ENCODE measurements at regions not wholly inside any gene's neighbourhood (a gene's known extent, or its start where the extent isn't known, plus 50 kb on each side); places are given as distances from the start of the nearest gene placed in this dataset.
"Not testable (repeated sequence)": the region's sequence is repeated elsewhere in the genome, so short reads cannot be mapped to it uniquely, and the experiment has no call there.

- no peaks in the 10 kb centered on the region for H3K9me3 ChIP-seq (ENCODE audit: low read depth, low read length)
- H3K4me3 ChIP-seq (ENCODE audit: low read length): no peak overlapping the region
- no peaks in the 10 kb centered on the region for H3K4me1 ChIP-seq (ENCODE audit: insufficient read depth, low read length)
- no peaks in the 10 kb centered on the region for H3K27me3 ChIP-seq (ENCODE audit: insufficient read depth, low read length)
Measured at GRCh38 chr15:62498712-62499111, 333.6 kb upstream of the C2CD4B start.

DNA sequence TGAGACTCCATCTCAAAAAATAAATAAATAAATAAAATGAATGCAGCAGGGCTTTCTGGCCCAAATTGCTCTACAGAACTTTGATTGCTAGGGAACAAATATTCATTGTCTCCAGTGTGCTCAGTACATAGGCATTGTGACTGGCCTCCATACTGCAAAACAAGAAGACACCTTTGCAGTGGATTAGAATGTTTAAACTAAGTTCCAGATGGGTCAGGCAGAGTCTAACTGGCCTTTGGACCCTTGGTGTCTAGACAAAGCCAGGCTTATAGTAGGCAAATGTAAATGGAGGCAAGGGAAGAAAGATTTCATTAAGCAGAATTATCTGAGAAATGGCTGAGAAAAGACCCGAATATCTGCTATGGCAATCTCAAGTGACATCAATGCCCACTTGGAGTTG, 335.2 kb upstream of the C2CD4B start:
- H3K4me3 ChIP-seq (ENCODE audit: low read length): no peak overlapping the region
- H3K27me3 ChIP-seq (ENCODE audit: insufficient read depth, low read length): no peaks in the 10 kb centered on the region
- no peaks in the 10 kb centered on the region for H3K9me3 ChIP-seq (ENCODE audit: low read depth, low read length)
- no peaks in the 10 kb centered on the region for H3K4me1 ChIP-seq (ENCODE audit: insufficient read depth, low read length)

GRCh38 chr15:62502451-62502850, 337.4 kb upstream of the C2CD4B start:
- Histone ChIP-seq H3K27me3 (ENCODE audit: insufficient read depth, low read length) (no peaks in the 10 kb centered on the region), H3K9me3 (ENCODE audit: low read depth, low read length) (no peaks in the 10 kb centered on the region), H3K4me1 (ENCODE audit: insufficient read depth, low read length) (no peaks in the 10 kb centered on the region), H3K4me3 (ENCODE audit: low read length) (no peak overlapping the region)

- Histone ChIP-seq H3K9me3 (ENCODE audit: low read depth, low read length) (no peaks in the 10 kb centered on the region), H3K4me1 (ENCODE audit: insufficient read depth, low read length) (no peaks in the 10 kb centered on the region), H3K27me3 (ENCODE audit: insufficient read depth, low read length) (no peaks in the 10 kb centered on the region), H3K4me3 (ENCODE audit: low read length) (no peak overlapping the region)
Measured at GRCh38 chr15:62503451-62503850, 338.4 kb upstream of the C2CD4B start.

- Histone ChIP-seq H3K27me3 (ENCODE audit: insufficient read depth, low read length) (no peaks in the 10 kb centered on the region), H3K9me3 (ENCODE audit: low read depth, low read length) (no peaks in the 10 kb centered on the region), H3K4me1 (ENCODE audit: insufficient read depth, low read length) (no peaks in the 10 kb centered on the region), H3K4me3 (ENCODE audit: low read length) (no peak overlapping the region)
Measured at GRCh38 chr15:62505762-62506161, 340.7 kb upstream of the C2CD4B start.

- H3K4me3 ChIP-seq (ENCODE audit: low read length): no peak overlapping the region
- no peaks in the 10 kb centered on the region for H3K9me3 ChIP-seq (ENCODE audit: low read depth, low read length)
- no peaks in the 10 kb centered on the region for H3K27me3 ChIP-seq (ENCODE audit: insufficient read depth, low read length)
- H3K4me1 ChIP-seq (ENCODE audit: insufficient read depth, low read length): no peaks in the 10 kb centered on the region
Measured at GRCh38 chr15:62506217-62506805, 341.2 kb upstream of the C2CD4B start.

DNA sequence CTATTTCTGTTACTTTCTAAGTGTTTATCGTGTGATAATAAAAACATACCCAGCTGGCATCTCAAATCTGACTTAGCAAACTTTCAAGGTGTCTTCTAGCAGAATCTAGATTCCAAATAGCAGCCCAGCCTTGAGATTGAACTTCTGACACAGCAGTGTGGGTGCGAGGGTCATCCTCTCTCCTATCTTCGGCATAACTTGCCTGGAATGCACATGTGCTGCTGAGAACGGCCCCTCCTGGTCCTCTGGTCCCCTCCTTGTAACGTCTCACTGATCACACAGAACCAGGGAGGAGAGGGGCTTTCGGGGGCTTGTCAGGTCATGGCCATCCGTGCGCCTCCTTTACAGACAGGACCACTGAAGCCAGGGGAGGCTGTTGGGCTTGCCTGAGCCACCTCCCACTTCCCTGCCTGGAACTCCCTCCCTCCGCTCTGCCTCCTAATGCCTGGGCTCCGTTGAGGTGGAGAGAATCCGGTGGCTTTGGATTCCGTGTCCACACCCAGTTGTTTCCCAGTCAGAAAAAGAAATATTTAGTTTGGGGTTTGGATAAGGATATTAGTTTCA, 344.4 kb upstream of the C2CD4B start:
- H3K4me1 ChIP-seq (ENCODE audit: insufficient read depth, low read length): no peaks in the 10 kb centered on the region
- H3K27me3 ChIP-seq (ENCODE audit: insufficient read depth, low read length): no peaks in the 10 kb centered on the region

DNA sequence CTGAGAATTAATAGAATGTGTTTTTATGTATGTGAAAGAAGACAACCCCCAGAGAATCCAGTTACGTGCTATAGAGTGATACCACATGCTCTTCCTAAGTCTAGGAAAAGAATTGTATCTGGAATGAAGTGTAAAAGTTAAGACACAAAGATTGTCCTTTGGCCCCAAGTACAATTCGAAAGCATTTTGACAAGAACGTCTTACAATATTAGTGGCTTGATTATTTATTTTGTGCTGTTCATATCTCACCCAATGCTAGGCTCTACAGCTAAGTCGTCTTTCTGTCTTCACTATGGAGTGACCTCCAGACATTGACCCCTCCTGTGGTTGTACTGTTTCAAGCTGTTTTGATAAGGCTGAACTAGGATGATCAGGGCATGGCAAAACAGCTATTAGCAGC, 345.7 kb upstream of the C2CD4B start:
- no peaks in the 10 kb centered on the region for H3K4me1 ChIP-seq (ENCODE audit: insufficient read depth, low read length)
- no peaks in the 10 kb centered on the region for H3K27me3 ChIP-seq (ENCODE audit: insufficient read depth, low read length)
- no peaks in the 10 kb centered on the region for H3K9me3 ChIP-seq (ENCODE audit: low read depth, low read length)
- H3K4me3 ChIP-seq (ENCODE audit: low read length): no peak overlapping the region

More for the DNA sequence above, 344.4 kb upstream of the C2CD4B start:
- no peaks in the 10 kb centered on the region for H3K9me3 ChIP-seq (ENCODE audit: low read depth, low read length)
- no peak overlapping the region for H3K4me3 ChIP-seq (ENCODE audit: low read length)

GRCh38 chr15:62512904-62513303, 347.8 kb upstream of the C2CD4B start:
- Histone ChIP-seq H3K9me3 (ENCODE audit: low read depth, low read length) (no peaks in the 10 kb centered on the region), H3K27me3 (ENCODE audit: insufficient read depth, low read length) (no peaks in the 10 kb centered on the region), H3K4me3 (ENCODE audit: low read length) (no peak overlapping the region), H3K4me1 (ENCODE audit: insufficient read depth, low read length) (no peaks in the 10 kb centered on the region)

DNA sequence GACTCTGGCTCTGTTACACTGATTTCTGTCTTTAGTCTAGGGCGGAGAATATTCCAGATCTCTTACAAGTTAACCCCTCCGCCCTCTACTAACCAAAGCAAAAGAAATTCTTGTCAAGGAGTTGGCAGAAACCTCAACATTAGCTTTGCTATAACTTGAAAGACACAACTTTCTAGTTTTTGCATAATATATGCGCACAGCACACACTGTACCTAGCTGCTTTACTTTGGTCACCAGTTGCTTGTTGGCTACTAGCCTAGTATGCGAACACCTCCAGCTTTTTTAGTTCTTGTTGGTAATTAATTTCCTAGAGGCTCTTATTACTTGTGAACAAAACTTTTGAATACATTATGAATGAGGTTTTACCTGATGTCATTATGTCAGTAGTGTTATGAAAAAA, 348.8 kb upstream of the C2CD4B start:
- Histone ChIP-seq H3K4me1 (ENCODE audit: insufficient read depth, low read length) (no peaks in the 10 kb centered on the region), H3K27me3 (ENCODE audit: insufficient read depth, low read length) (no peaks in the 10 kb centered on the region), H3K9me3 (ENCODE audit: low read depth, low read length) (no peaks in the 10 kb centered on the region), H3K4me3 (ENCODE audit: low read length) (no peak overlapping the region)

DNA sequence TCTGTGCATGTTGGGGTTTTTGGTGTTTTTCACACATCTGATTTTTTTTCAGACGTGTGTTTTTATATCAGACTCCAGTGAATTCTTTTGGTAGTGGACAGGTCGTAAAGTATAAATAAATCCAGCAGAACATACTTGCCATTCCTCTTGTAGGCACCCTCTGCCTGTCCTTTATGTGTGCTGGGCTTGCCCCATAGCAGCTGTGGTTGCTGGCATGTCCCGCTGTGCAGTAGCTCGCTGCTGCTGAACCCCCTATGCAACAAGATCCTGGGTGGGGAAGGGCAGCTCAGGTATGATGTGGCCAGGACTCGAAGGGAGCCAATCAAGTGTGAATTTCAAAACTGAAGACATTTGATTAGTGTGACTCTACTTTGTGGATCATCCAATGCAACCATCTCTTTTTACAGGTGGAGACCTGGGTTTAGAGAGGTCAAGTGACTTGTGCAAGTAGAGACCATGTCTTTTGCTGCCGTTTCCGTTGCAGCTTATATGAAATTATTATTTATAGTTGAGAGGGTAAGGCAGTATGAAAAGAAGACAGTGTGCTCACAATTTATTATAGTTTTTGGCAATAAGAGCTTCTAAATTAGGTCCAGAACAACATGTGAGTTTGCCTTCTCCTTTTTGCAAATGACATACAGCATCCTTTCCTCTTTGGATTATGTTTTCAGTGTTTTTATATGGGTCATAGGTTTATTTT, 350.8 kb upstream of the C2CD4B start:
- Histone ChIP-seq H3K9me3 (ENCODE audit: low read depth, low read length) (no peaks in the 10 kb centered on the region), H3K4me1 (ENCODE audit: insufficient read depth, low read length) (no peaks in the 10 kb centered on the region), H3K27me3 (ENCODE audit: insufficient read depth, low read length) (no peaks in the 10 kb centered on the region), H3K4me3 (ENCODE audit: low read length) (no peak overlapping the region)

DNA sequence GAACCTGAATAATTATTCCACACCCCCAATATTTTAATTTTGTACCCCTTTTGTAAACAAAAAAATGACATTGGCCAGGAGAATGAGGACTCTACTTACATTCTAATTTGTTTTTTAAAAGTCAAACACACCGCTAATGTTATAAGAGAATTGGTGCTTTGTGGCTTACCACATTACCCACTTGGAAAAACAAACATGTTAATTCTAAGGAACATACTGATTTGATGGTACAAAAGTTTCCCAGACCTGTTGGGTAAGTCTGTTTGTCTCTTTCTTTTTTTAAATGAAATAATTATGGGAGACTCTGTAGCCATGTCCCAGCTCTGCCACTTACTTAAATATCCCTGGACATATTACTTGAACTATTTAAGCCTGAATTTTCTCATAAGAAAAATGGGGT, 352.5 kb upstream of the C2CD4B start:
- H3K4me1 ChIP-seq (ENCODE audit: insufficient read depth, low read length): no peaks in the 10 kb centered on the region
- H3K9me3 ChIP-seq (ENCODE audit: low read depth, low read length): no peaks in the 10 kb centered on the region
- H3K4me3 ChIP-seq (ENCODE audit: low read length): no peak overlapping the region
- no peaks in the 10 kb centered on the region for H3K27me3 ChIP-seq (ENCODE audit: insufficient read depth, low read length)

DNA sequence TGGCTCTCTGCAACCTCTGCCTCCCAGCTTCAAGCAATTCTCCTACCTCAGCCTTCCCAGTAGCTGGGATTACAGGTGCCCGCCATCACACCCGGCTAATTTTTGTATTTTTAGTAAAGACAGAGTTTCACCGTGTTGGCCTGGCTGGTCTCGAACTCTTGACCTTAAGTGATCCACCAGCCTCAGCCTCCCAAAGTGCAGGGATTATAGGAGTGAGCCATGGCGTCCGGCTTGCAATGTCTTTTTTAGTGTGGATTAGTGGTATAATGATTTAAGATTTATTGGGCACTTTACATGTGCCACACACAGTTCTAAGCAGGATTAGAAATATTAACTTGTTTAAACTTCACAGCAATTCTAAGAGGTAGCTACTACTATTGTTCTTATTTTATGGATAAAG, 353.6 kb upstream of the C2CD4B start:
- not testable (repeated sequence) for H3K9me3 ChIP-seq (ENCODE audit: low read depth, low read length); H3K27me3 ChIP-seq (ENCODE audit: insufficient read depth, low read length); H3K4me3 ChIP-seq (ENCODE audit: low read length); H3K4me1 ChIP-seq (ENCODE audit: insufficient read depth, low read length)

DNA sequence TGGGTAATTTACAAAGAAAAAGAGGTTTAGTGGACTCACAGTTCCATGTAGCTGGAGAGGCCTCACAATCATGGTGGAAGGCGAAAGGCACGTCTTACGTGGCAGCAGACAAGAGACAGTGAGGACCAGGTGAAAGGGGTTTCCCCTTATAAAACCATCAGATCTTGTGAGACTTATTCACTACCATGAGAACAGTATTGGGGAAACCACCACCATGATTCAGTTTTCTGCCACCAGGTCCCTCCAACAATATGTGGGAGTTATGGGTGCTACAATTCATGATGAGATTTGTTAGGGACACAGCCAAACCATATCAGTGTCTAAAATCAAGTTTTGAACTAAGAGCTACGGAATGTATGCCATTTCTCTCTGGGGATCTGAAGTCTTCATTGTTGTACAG, 354.8 kb upstream of the C2CD4B start:
- H3K4me1 ChIP-seq (ENCODE audit: insufficient read depth, low read length): no peaks in the 10 kb centered on the region
- no peaks in the 10 kb centered on the region for H3K27me3 ChIP-seq (ENCODE audit: insufficient read depth, low read length)
- no peaks in the 10 kb centered on the region for H3K9me3 ChIP-seq (ENCODE audit: low read depth, low read length)
- H3K4me3 ChIP-seq (ENCODE audit: low read length): no peak overlapping the region

GRCh38 chr15:62520887-62521286, 355.8 kb upstream of the C2CD4B start:
- H3K4me3 ChIP-seq (ENCODE audit: low read length): no peak overlapping the region
- no peaks in the 10 kb centered on the region for H3K9me3 ChIP-seq (ENCODE audit: low read depth, low read length)
- no peaks in the 10 kb centered on the region for H3K4me1 ChIP-seq (ENCODE audit: insufficient read depth, low read length)
- no peaks in the 10 kb centered on the region for H3K27me3 ChIP-seq (ENCODE audit: insufficient read depth, low read length)

GRCh38 chr15:62521396-62521795, 356.3 kb upstream of the C2CD4B start:
- Histone ChIP-seq H3K4me3 (ENCODE audit: low read length) (no peak overlapping the region), H3K27me3 (ENCODE audit: insufficient read depth, low read length) (no peaks in the 10 kb centered on the region), H3K4me1 (ENCODE audit: insufficient read depth, low read length) (no peaks in the 10 kb centered on the region), H3K9me3 (ENCODE audit: low read depth, low read length) (no peaks in the 10 kb centered on the region)

All from mononuclear cell (primary cell).